PC-9 (cell line): ENCODE measurements at regions not wholly inside any gene's neighbourhood (a gene's known extent, or its start where the extent isn't known, plus 50 kb on each side); places are given as distances from the start of the nearest gene placed in this dataset.

ENCODE experiments used
- BruUV-seq: library from RNA; stranded (reverse); fragments of 400-500 nt; replicated peaks from 2 replicates; lab custom pipeline; 2021; lab: Mats Ljungman, UMichigan
- CTCF ChIA-PET: fragments of 300-600 bp; sonication (Branson Sonifier 250); formaldehyde crosslinking; loops from one replicate; lab custom pipeline; 2022; ENCODE audit warnings: antibody characterized with exemption; lab: Charles Lee
- POLR2A ChIA-PET: fragments of 300-600 bp; sonication (Branson Sonifier 250); formaldehyde crosslinking; loops from one replicate; lab custom pipeline; 2022; ENCODE audit warnings: antibody characterized with exemption; ENCODE audit not compliant: unreplicated experiment; lab: Charles Lee
- DNase-seq, 2 experiments: peaks; one replicate each; pipeline versions ENCODE4 v3.0.0 to v3.0.0-alpha.2; 2015 to 2022; ENCODE audit warnings: mixed read lengths in 1 of 2
- H2AFZ ChIP-seq: fragments of 200-600 bp; sonication (generic); 2 replicates; pipeline ENCODE4 v1.8.1; 2017; ENCODE audit warnings: antibody characterized with exemption
- H3F3A ChIP-seq: fragments of 200-600 bp; sonication (generic); 2 replicates; pipeline ENCODE4 v1.8.1; 2017; ENCODE audit warnings: antibody characterized with exemption, mild to moderate bottlenecking, low read depth; ENCODE audit not compliant: insufficient read depth
- H3K27ac ChIP-seq: fragments of 200-600 bp; sonication (generic); 2 replicates; pipeline ENCODE4 v1.6.1; 2016; ENCODE audit warnings: mixed run types
- H3K27me3 ChIP-seq: fragments of 200-600 bp; sonication (generic); 2 replicates; pipeline ENCODE4 v1.6.1; 2016; ENCODE audit warnings: low read depth, mixed run types; ENCODE audit not compliant: insufficient read depth
- H3K36me3 ChIP-seq: fragments of 200-600 bp; sonication (generic); 2 replicates; pipeline ENCODE4 v1.6.1; 2016; ENCODE audit warnings: low read depth, mixed run types
- H3K4me1 ChIP-seq: fragments of 200-600 bp; sonication (generic); replicated peaks from 2 replicates; pipeline ENCODE4 v1.6.1; 2016; ENCODE audit warnings: mixed run types; ENCODE audit not compliant: insufficient read depth
- H3K4me2 ChIP-seq: fragments of 200-600 bp; sonication (generic); 2 replicates; pipeline ENCODE4 v1.6.1; 2017; ENCODE audit warnings: mixed run types
- H3K4me3 ChIP-seq: fragments of 200-600 bp; sonication (generic); 2 replicates; pipeline ENCODE4 v1.6.1; 2016; ENCODE audit warnings: mixed run types
- H3K79me2 ChIP-seq: fragments of 200-600 bp; sonication (generic); 2 replicates; pipeline ENCODE4 v1.6.1; 2017; ENCODE audit warnings: low read depth, mixed run types
- H3K9me2 ChIP-seq: fragments of 200-600 bp; sonication (generic); 2 replicates; pipeline ENCODE4 v1.8.1; 2017; ENCODE audit warnings: mild to moderate bottlenecking; ENCODE audit not compliant: insufficient read depth
- H3K9me3 ChIP-seq: fragments of 200-600 bp; sonication (generic); 2 replicates; pipeline ENCODE4 v1.8.1; 2016; ENCODE audit warnings: low read depth; ENCODE audit not compliant: insufficient read depth
- H4K20me1 ChIP-seq: fragments of 200-600 bp; sonication (generic); 2 replicates; pipeline ENCODE4 v1.8.1; 2017; ENCODE audit not compliant: insufficient read depth
- CTCF ChIP-seq: fragments of 200-600 bp; sonication (generic); conservative IDR thresholded peaks from 2 replicates; pipeline ENCODE4 v1.6.1; 2017; ENCODE audit warnings: mixed run types, antibody characterized with exemption, mild to moderate bottlenecking, moderate library complexity
- EZH2 ChIP-seq: fragments of 200-600 bp; sonication (generic); IDR thresholded peaks from 2 replicates; pipeline ENCODE4 v1.8.0; 2017; ENCODE audit warnings: antibody characterized with exemption, low read depth
- intact Hi-C: fragments of 100-400 bp; cut with micrococcal nuclease; formaldehyde crosslinking; loops from one replicate; pipeline ENCODE4 v1.10.0; 2022; ENCODE audit not compliant: unreplicated experiment

- H3K79me2 ChIP-seq: no peaks in the 10 kb centered on the region
- ChIA-PET POLR2A (no interaction called here), CTCF (no interaction called here)
- H3K27ac ChIP-seq: no peak overlapping the region
- no peaks in the 10 kb centered on the region for H4K20me1 ChIP-seq
- TF ChIP-seq CTCF (no peak), EZH2 (no peak)
- no peak overlapping the region for H2AFZ ChIP-seq
- H3K4me1 ChIP-seq: no peaks in the 10 kb centered on the region
- H3F3A ChIP-seq: no peaks in the 10 kb centered on the region
- H3K4me3 ChIP-seq: no peak overlapping the region
- DNase-seq: no peak
- BruUV-seq: no TSS peak
- no peaks in the 10 kb centered on the region for H3K27me3 ChIP-seq
- intact Hi-C loops: no loop called here
- H3K4me2 ChIP-seq: no peak overlapping the region
- no peaks in the 10 kb centered on the region for H3K9me2 ChIP-seq
- no peaks in the 10 kb centered on the region for H3K9me3 ChIP-seq
- no peaks in the 10 kb centered on the region for H3K36me3 ChIP-seq
Observed at GRCh38 chr2:21794611-21795010, 670.8 kb downstream of the TDRD15 start.

GRCh38 chr2:21800356-21800755 lies 676.6 kb downstream of the TDRD15 start:
- no peak overlapping the region for H2AFZ ChIP-seq
- no TSS peak for BruUV-seq
- H3K4me2 ChIP-seq: no peak overlapping the region
- no peaks in the 10 kb centered on the region for H3K79me2 ChIP-seq
- CTCF ChIA-PET: no interaction called here
- no peak overlapping the region for H3K4me3 ChIP-seq
- POLR2A ChIA-PET: no interaction called here
- H3K36me3 ChIP-seq: no peaks in the 10 kb centered on the region
- no peaks in the 10 kb centered on the region for H3F3A ChIP-seq
- H3K27ac ChIP-seq: no peak overlapping the region
- no peaks in the 10 kb centered on the region for H3K27me3 ChIP-seq
- TF ChIP-seq EZH2: no peak
- TF ChIP-seq CTCF: no peak
- H3K4me1 ChIP-seq: no peaks in the 10 kb centered on the region
- no peak for DNase-seq
- no peaks in the 10 kb centered on the region for H3K9me3 ChIP-seq
- peaks cover 4% of the 10 kb centered on the region; the same call in 1 of the 2 replicates for H3K9me2 ChIP-seq
- intact Hi-C loops: no loop called here
- H4K20me1 ChIP-seq: no peaks in the 10 kb centered on the region

GRCh38 chr2:21803550-21803949 lies 679.8 kb downstream of the TDRD15 start:
- POLR2A ChIA-PET: no interaction called here
- no TSS peak for BruUV-seq
- intact Hi-C loops: no loop called here

More at GRCh38 chr2:21803550-21803949, 679.8 kb downstream of the TDRD15 start:
- Histone ChIP-seq H3F3A (no peaks in the 10 kb centered on the region), H2AFZ (no peak overlapping the region), H3K4me2 (no peak overlapping the region), H3K27ac (no peak overlapping the region), H4K20me1 (no peaks in the 10 kb centered on the region), H3K4me3 (no peak overlapping the region), H3K9me2 (peaks cover 4% of the 10 kb centered on the region; the same call in 1 of the 2 replicates), H3K27me3 (no peaks in the 10 kb centered on the region), H3K79me2 (no peaks in the 10 kb centered on the region), H3K36me3 (no peaks in the 10 kb centered on the region), H3K4me1 (no peaks in the 10 kb centered on the region), H3K9me3 (no peaks in the 10 kb centered on the region)
- CTCF ChIA-PET: no interaction called here
- TF ChIP-seq CTCF (no peak), EZH2 (no peak)
- DNase-seq: no peak
